KMS-11 (cell line): ENCODE measurements at regions not wholly inside any gene's neighbourhood (a gene's known extent, or its start where the extent isn't known, plus 50 kb on each side); places are given as distances from the start of the nearest gene placed in this dataset.

Experiments
- H2AFZ ChIP-seq: fragments of 200-600 bp; sonication (generic); 2 replicates; pipeline ENCODE4 v1.6.1; 2016; ENCODE audit warnings: antibody characterized with exemption, mixed run types, low read depth
- H3K27ac ChIP-seq: fragments of 200-600 bp; sonication (generic); 2 replicates; pipeline ENCODE4 v1.6.1; 2016; ENCODE audit warnings: mild to moderate bottlenecking, mixed run types
- H3K27me3 ChIP-seq: fragments of 200-600 bp; sonication (generic); 2 replicates; pipeline ENCODE4 v1.6.1; 2017; ENCODE audit warnings: mild to moderate bottlenecking, low read depth, mixed run types, moderate library complexity; ENCODE audit not compliant: insufficient read depth
- H3K36me3 ChIP-seq: fragments of 200-600 bp; sonication (generic); 2 replicates; pipeline ENCODE4 v1.6.1; 2017; ENCODE audit warnings: mild to moderate bottlenecking, mixed run types; ENCODE audit not compliant: insufficient read depth
- H3K4me1 ChIP-seq: fragments of 200-600 bp; sonication (generic); 2 replicates; pipeline ENCODE4 v1.6.1; 2016; ENCODE audit warnings: mild to moderate bottlenecking, low read depth, mixed run types; ENCODE audit not compliant: poor library complexity, severe bottlenecking
- H3K4me2 ChIP-seq: fragments of 200-600 bp; sonication (generic); 2 replicates; pipeline ENCODE4 v1.7.0; 2016; ENCODE audit warnings: mild to moderate bottlenecking, mixed run types
- H3K4me3 ChIP-seq: fragments of 200-600 bp; sonication (generic); IDR thresholded peaks from 2 replicates; pipeline ENCODE4 v1.6.1; 2017; ENCODE audit warnings: low read depth, low read length, mixed read lengths; ENCODE audit not compliant: insufficient read depth
- H3K79me2 ChIP-seq: fragments of 200-600 bp; sonication (generic); 2 replicates; pipeline ENCODE4 v1.6.1; 2016; ENCODE audit warnings: low read depth, mixed run types; ENCODE audit not compliant: insufficient read depth
- H3K9ac ChIP-seq: fragments of 200-600 bp; sonication (generic); 2 replicates; pipeline ENCODE4 v1.6.1; 2016; ENCODE audit warnings: mild to moderate bottlenecking, mixed run types
- H4K20me1 ChIP-seq: fragments of 200-600 bp; sonication (generic); 2 replicates; pipeline ENCODE4 v1.6.1; 2016; ENCODE audit warnings: mild to moderate bottlenecking, mixed run types; ENCODE audit not compliant: insufficient read depth
- TF ChIP-seq, protein P1 (sequence below): fragments of 200-600 bp; sonication (generic); conservative IDR thresholded peaks from 2 replicates; pipeline ENCODE4 v1.6.1; 2017; ENCODE audit warnings: low read depth, mild to moderate bottlenecking, antibody characterized with exemption, low read length, moderate library complexity, mixed read lengths

- Histone ChIP-seq H3K27me3 (no peaks in the 10 kb centered on the region), H3K27ac (peak overlapping the region; percentile 87; the same call in 1 of the 2 replicates), H3K4me2 (peak overlapping the region; percentile 92), H3K9ac (no peak overlapping the region), H3K4me3 (no peak overlapping the region), H3K79me2 (no peaks in the 10 kb centered on the region), H3K36me3 (no peaks in the 10 kb centered on the region), H3K4me1 (peaks cover 99% of the 10 kb centered on the region), H2AFZ (no peak overlapping the region), H4K20me1 (no peaks in the 10 kb centered on the region)
- TF ChIP-seq, protein P1, sequence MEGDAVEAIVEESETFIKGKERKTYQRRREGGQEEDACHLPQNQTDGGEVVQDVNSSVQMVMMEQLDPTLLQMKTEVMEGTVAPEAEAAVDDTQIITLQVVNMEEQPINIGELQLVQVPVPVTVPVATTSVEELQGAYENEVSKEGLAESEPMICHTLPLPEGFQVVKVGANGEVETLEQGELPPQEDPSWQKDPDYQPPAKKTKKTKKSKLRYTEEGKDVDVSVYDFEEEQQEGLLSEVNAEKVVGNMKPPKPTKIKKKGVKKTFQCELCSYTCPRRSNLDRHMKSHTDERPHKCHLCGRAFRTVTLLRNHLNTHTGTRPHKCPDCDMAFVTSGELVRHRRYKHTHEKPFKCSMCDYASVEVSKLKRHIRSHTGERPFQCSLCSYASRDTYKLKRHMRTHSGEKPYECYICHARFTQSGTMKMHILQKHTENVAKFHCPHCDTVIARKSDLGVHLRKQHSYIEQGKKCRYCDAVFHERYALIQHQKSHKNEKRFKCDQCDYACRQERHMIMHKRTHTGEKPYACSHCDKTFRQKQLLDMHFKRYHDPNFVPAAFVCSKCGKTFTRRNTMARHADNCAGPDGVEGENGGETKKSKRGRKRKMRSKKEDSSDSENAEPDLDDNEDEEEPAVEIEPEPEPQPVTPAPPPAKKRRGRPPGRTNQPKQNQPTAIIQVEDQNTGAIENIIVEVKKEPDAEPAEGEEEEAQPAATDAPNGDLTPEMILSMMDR = no peak
Observed at GRCh38 chr1:172820475-172821158, 161.7 kb downstream of the FASLG start.

DNA sequence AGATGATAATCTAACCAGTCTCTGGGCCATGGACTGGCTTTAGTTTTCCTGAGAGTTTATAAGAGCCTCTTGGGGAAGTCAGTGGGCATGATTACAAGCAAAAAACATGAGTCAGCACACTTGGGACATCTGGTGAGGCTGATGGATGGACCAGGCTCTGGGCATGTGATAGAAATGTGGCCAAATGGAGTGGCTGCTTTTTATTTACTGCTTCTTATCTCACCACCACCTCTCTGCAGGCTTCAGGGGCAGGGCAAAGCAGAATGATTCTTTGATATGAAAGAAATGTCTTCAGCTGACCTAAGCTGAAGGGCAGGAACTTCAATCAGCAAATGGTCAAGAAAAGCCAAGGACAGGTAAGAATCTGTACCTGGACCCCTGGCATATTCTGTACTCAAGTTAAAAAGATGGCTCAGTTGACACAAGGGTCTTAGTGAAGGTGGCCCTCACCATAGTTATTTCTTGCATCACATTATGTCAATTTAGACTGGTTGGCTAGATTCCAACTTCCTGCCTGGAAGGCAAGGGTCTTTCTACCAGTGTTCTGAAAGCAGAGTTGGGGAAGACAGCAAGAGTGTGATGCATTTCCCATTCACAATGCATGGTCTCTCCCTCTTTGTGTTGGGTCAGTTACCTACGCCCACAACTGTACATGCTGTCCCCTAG, 162.8 kb downstream of the FASLG start:
- H3K27me3 ChIP-seq = no peaks in the 10 kb centered on the region
- no peak overlapping the region for H2AFZ ChIP-seq
- TF ChIP-seq, protein P1 = no peak
- H3K27ac ChIP-seq = no peak overlapping the region; the same call in 1 of the 2 replicates
- no peak overlapping the region for H3K4me3 ChIP-seq
- no peaks in the 10 kb centered on the region for H4K20me1 ChIP-seq
- H3K9ac ChIP-seq = no peak overlapping the region
- H3K4me1 ChIP-seq = peaks cover 99% of the 10 kb centered on the region
- H3K4me2 ChIP-seq = peak overlapping the region; percentile 92
- H3K79me2 ChIP-seq = no peaks in the 10 kb centered on the region
- no peaks in the 10 kb centered on the region for H3K36me3 ChIP-seq

DNA sequence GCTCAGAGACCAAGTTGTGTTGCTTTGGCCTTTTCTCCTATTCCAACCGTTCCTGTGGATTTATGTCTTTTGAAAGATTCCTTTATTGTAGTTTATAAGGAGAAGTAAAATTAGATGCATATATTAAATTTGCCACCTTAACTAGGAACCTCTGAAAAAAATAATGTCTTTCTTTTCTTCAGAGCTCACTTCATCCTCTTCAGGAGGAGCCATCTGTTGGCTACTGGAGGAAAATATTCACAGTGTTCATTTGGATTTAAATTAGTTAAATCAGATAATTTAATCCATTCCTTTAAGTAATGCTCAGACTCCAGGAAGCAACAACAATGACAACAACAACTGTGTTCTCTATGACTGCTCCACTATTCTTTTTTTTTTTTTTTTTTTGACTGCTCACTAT, 164.0 kb downstream of the FASLG start:
- peak overlapping the region; percentile 6; the same call in 1 of the 2 replicates for H3K4me2 ChIP-seq
- H3K9ac ChIP-seq = no peak overlapping the region
- TF ChIP-seq, protein P1 = no peak
- no peaks in the 10 kb centered on the region for H3K79me2 ChIP-seq
- H2AFZ ChIP-seq = no peak overlapping the region
- H3K36me3 ChIP-seq = no peaks in the 10 kb centered on the region
- H4K20me1 ChIP-seq = no peaks in the 10 kb centered on the region
- H3K4me3 ChIP-seq = no peak overlapping the region
- no peak overlapping the region for H3K27ac ChIP-seq
- peaks cover 90% of the 10 kb centered on the region for H3K4me1 ChIP-seq
- H3K27me3 ChIP-seq = no peaks in the 10 kb centered on the region

- no peak overlapping the region for H3K4me3 ChIP-seq
- peak overlapping the region; percentile 43 for H3K4me2 ChIP-seq
- H3K36me3 ChIP-seq = no peaks in the 10 kb centered on the region
- H4K20me1 ChIP-seq = no peaks in the 10 kb centered on the region
- no peak overlapping the region for H2AFZ ChIP-seq
- H3K4me1 ChIP-seq = peaks cover 84% of the 10 kb centered on the region
- no peak overlapping the region for H3K27ac ChIP-seq
- no peak overlapping the region for H3K9ac ChIP-seq
- TF ChIP-seq, protein P1 = no peak
- H3K79me2 ChIP-seq = no peaks in the 10 kb centered on the region
- H3K27me3 ChIP-seq = no peaks in the 10 kb centered on the region
Observed at GRCh38 chr1:172823534-172823933, 164.6 kb downstream of the FASLG start.
